T follicular helper cell (primary cell): ENCODE measurements at regions not wholly inside any gene's neighbourhood (a gene's known extent, or its start where the extent isn't known, plus 50 kb on each side); places are given as distances from the start of the nearest gene placed in this dataset.
"Not testable (repeated sequence)": the region's sequence is repeated elsewhere in the genome, so short reads cannot be mapped to it uniquely, and the experiment has no call there.

Experiments
- DNase-seq: peaks from one replicate; pipeline ENCODE4 v3.0.0-alpha.2; 2020; ENCODE audit warnings: low read depth

- no peak for DNase-seq
These were observed 50.9 kb upstream of the OLIG3 start for GRCh38 chr6:137545073-137545472.

- DNase-seq = no peak
These were observed 53.0 kb upstream of the OLIG3 start for GRCh38 chr6:137547186-137547585.

- no peak for DNase-seq
These were observed 53.4 kb upstream of the OLIG3 start for GRCh38 chr6:137547601-137548000.

GRCh38 chr6:137549106-137549505, 54.9 kb upstream of the OLIG3 start:
- no peak for DNase-seq

GRCh38 chr6:137550535-137550934, 56.3 kb upstream of the OLIG3 start:
- no peak for DNase-seq

- DNase-seq = no peak
These were observed 58.0 kb upstream of the OLIG3 start for GRCh38 chr6:137552146-137552545.

GRCh38 chr6:137552809-137553208, 58.6 kb upstream of the OLIG3 start:
- no peak for DNase-seq

GRCh38 chr6:137559521-137560183, 65.5 kb upstream of the OLIG3 start:
- not testable (repeated sequence) for DNase-seq

GRCh38 chr6:137560184-137560563, 66.0 kb upstream of the OLIG3 start:
- no peak for DNase-seq

GRCh38 chr6:137568067-137568466, 73.9 kb upstream of the OLIG3 start:
- DNase-seq = no peak

GRCh38 chr6:137570393-137570792, 76.2 kb upstream of the OLIG3 start:
- no peak for DNase-seq

GRCh38 chr6:137571854-137572253, 77.7 kb upstream of the OLIG3 start:
- DNase-seq = peak; percentile 46

GRCh38 chr6:137573739-137574138, 79.5 kb upstream of the OLIG3 start:
- DNase-seq = no peak

- no peak for DNase-seq
These were observed 85.4 kb upstream of the OLIG3 start for GRCh38 chr6:137579612-137580011.

GRCh38 chr6:137581019-137581707, 87.0 kb upstream of the OLIG3 start:
- no peak for DNase-seq

- DNase-seq = not testable (repeated sequence)
These were observed 89.3 kb upstream of the OLIG3 start for GRCh38 chr6:137583519-137583918.

- no peak for DNase-seq
These were observed 94.3 kb upstream of the OLIG3 start for GRCh38 chr6:137588472-137588871.

- peak; percentile 37 for DNase-seq
These were observed 95.1 kb upstream of the OLIG3 start for GRCh38 chr6:137589067-137589848.

- no peak for DNase-seq
These were observed 96.5 kb upstream of the OLIG3 start for GRCh38 chr6:137590684-137591083.

- DNase-seq = no peak
These were observed 107.3 kb upstream of the OLIG3 start for GRCh38 chr6:137601471-137601870.

GRCh38 chr6:137602313-137603197, 108.4 kb upstream of the OLIG3 start:
- DNase-seq = no peak

GRCh38 chr6:137610702-137611101, 116.5 kb upstream of the OLIG3 start:
- DNase-seq = no peak
